ENCODE measurements at regions not wholly inside any gene's neighbourhood (a gene's known extent, or its start where the extent isn't known, plus 50 kb on each side); places are given as distances from the start of the nearest gene placed in this dataset.

GRCh38 chr10:93248583-93249227 lies 175.0 kb downstream of the CYP26A1 start:
- Histone ChIP-seq H3K79me2 (ENCODE audit: insufficient read depth) (no peaks in the 10 kb centered on the region), H3K9me3 (no peaks in the 10 kb centered on the region), H3K4me3 (ENCODE audit: low read depth in 2 of 2, low read length in 1 of 2) (no peak overlapping the region), H3K9ac (no peak overlapping the region), H3K4me2 (no peak overlapping the region), H3F3A (replicated peaks; ENCODE audit: insufficient read depth) (no peaks in the 10 kb centered on the region), H3K9me2 (no peaks in the 10 kb centered on the region), H3K36me3 (replicated peaks in 1 of 2; ENCODE audit: control insufficient read depth in 1 of 2, insufficient read depth in 2 of 2, low read length in 1 of 2) (no peaks in the 10 kb centered on the region), H3K27ac (ENCODE audit: low read depth in 2 of 2, low read length in 1 of 2) (no peak overlapping the region), H3K4me1 (ENCODE audit: control insufficient read depth in 1 of 2, insufficient read depth in 2 of 2, low read depth in 1 of 2, low read length in 1 of 2) (peaks cover 0 to 2% of the 10 kb centered on the region in 2 experiments; a peak in 1 of 4 replicates), H3K27me3 (ENCODE audit: insufficient read depth) (no peaks in the 10 kb centered on the region; the same call in 1 of the 2 replicates), H4K20me1 (ENCODE audit: insufficient read depth) (no peaks in the 10 kb centered on the region), H2AFZ (ENCODE audit: low read depth) (no peak overlapping the region)
- ChIA-PET CTCF (interaction anchor here (0.6 kb wide), 1 partner anchor 12 kb away, joined by 3 read pairs; no protein-coding TSS in a partner anchor), POLR2A (no interaction called here)
- 64% methylated on average over 8 of the region's 19 CpGs for WGBS (ENCODE audit: low lambda C conversion rate)
- TF ChIP-seq, protein P1, sequence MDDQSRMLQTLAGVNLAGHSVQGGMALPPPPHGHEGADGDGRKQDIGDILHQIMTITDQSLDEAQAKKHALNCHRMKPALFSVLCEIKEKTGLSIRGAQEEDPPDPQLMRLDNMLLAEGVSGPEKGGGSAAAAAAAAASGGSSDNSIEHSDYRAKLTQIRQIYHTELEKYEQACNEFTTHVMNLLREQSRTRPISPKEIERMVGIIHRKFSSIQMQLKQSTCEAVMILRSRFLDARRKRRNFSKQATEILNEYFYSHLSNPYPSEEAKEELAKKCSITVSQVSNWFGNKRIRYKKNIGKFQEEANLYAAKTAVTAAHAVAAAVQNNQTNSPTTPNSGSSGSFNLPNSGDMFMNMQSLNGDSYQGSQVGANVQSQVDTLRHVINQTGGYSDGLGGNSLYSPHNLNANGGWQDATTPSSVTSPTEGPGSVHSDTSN (IDR thresholded peaks at IDR 0.05), result no peak
- TF ChIP-seq FOXJ3 (CRISPR knock-in tag; IDR thresholded peaks at IDR 0.05) (no peak), ELF1 (IDR thresholded peaks at IDR 0.05) (no peak), REST (IDR thresholded peaks at IDR 0.05; ENCODE audit: low read depth, low read length) (no peak), YY1 (IDR thresholded peaks at IDR 0.05; ENCODE audit: low read depth) (no peak), NRF1 (IDR thresholded peaks at IDR 0.05; ENCODE audit: low read depth, low read length) (no peak), SIN3A (IDR thresholded peaks at IDR 0.05; ENCODE audit: borderline replicate concordance, low read depth, low read length) (no peak), FOSL2 (IDR thresholded peaks at IDR 0.05; ENCODE audit: borderline replicate concordance, low read depth) (no peak), SMC3 (IDR thresholded peaks at IDR 0.05; ENCODE audit: low read depth, low read length) (no peak), POLR2AphosphoS5 (IDR thresholded peaks at IDR 0.05; ENCODE audit: low read depth, low read length) (no peak), MXI1 (IDR thresholded peaks at IDR 0.05; ENCODE audit: low read depth, low read length) (no peak), RFX5 (IDR thresholded peaks at IDR 0.05; ENCODE audit: low read length) (no peak)
- DNase-seq, result no peak

DNA sequence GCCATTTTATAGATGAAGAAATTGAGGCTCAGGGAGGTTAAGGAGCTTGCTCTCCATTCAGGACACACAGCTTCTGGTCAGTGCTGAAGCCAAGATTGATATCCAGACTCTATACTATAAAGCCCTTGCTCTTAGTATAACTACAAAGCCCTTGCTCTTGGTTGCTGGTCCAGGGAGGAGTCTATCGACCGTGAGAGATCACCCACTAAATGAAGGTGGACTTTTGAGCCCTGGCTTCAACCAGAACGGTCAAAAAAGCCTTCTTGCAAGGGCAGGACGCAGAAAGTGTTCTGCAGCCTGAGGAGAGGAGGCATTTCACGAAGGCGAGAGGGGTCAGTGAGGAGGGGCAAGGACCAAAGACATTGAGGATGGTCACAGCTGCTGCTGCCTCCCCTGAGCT lies 176.3 kb downstream of the CYP26A1 start:
- no peak overlapping the region for H2AFZ ChIP-seq (ENCODE audit: low read depth)
- no peak overlapping the region for H3K27ac ChIP-seq (ENCODE audit: low read depth in 2 of 2, low read length in 1 of 2)
- no peak for TF ChIP-seq NFIC (IDR thresholded peaks at IDR 0.05; ENCODE audit: borderline replicate concordance)
- no peak for TF ChIP-seq MAX (IDR thresholded peaks at IDR 0.05; ENCODE audit: low read depth)
- TF ChIP-seq TCF12 (IDR thresholded peaks at IDR 0.05), result no peak
- no peak for TF ChIP-seq NRF1 (IDR thresholded peaks at IDR 0.05; ENCODE audit: low read depth, low read length)
- TF ChIP-seq FOSL2 (IDR thresholded peaks at IDR 0.05; ENCODE audit: borderline replicate concordance, low read depth), result no peak
- TF ChIP-seq FOXM1 (IDR thresholded peaks at IDR 0.05; ENCODE audit: low read depth), result no peak
- no peak for TF ChIP-seq TAF1 (IDR thresholded peaks at IDR 0.05; ENCODE audit: borderline replicate concordance, low read depth, low read length)
- TF ChIP-seq GABPA (IDR thresholded peaks at IDR 0.05; ENCODE audit: low read depth), result no peak
- TF ChIP-seq USF2 (IDR thresholded peaks at IDR 0.05; ENCODE audit: borderline replicate concordance, low read depth, low read length), result no peak
- no peak for TF ChIP-seq RAD21 (IDR thresholded peaks at IDR 0.05; ENCODE audit: low read length)
- TF ChIP-seq IRF3 (IDR thresholded peaks at IDR 0.05; ENCODE audit: low read depth, low read length), result no peak
- no peak for TF ChIP-seq FOXJ3 (CRISPR knock-in tag; IDR thresholded peaks at IDR 0.05)
- TF ChIP-seq CHD2 (IDR thresholded peaks at IDR 0.05; ENCODE audit: low read length, partially characterized antibody), result no peak
- no peak for TF ChIP-seq YY1 (IDR thresholded peaks at IDR 0.05; ENCODE audit: low read depth)
- no peak overlapping the region for H3K9ac ChIP-seq
- H3K4me2 ChIP-seq, result no peak overlapping the region
- H4K20me1 ChIP-seq (ENCODE audit: insufficient read depth), result no peaks in the 10 kb centered on the region
- peaks cover 0 to 2% of the 10 kb centered on the region in 2 experiments; a peak in 1 of 4 replicates for H3K4me1 ChIP-seq (ENCODE audit: control insufficient read depth in 1 of 2, insufficient read depth in 2 of 2, low read depth in 1 of 2, low read length in 1 of 2)
- H3K36me3 ChIP-seq (replicated peaks in 1 of 2; ENCODE audit: control insufficient read depth in 1 of 2, insufficient read depth in 2 of 2, low read length in 1 of 2), result no peaks in the 10 kb centered on the region
- no peak overlapping the region for H3K4me3 ChIP-seq (ENCODE audit: low read depth in 2 of 2, low read length in 1 of 2)
- 63% methylated on average over 6 of the region's 6 CpGs for WGBS (ENCODE audit: low lambda C conversion rate)
- CTCF ChIA-PET, result no interaction called here
- no peak for DNase-seq
- H3K79me2 ChIP-seq (ENCODE audit: insufficient read depth), result no peaks in the 10 kb centered on the region
- H3K27me3 ChIP-seq (ENCODE audit: insufficient read depth), result no peaks in the 10 kb centered on the region
- no peaks in the 10 kb centered on the region for H3K9me3 ChIP-seq
- POLR2A ChIA-PET, result no interaction called here
- no peaks in the 10 kb centered on the region for H3K9me2 ChIP-seq
- no peaks in the 10 kb centered on the region for H3F3A ChIP-seq (replicated peaks; ENCODE audit: insufficient read depth)
